ENCODE measurements at regions not wholly inside any gene's neighbourhood (a gene's known extent, or its start where the extent isn't known, plus 50 kb on each side); places are given as distances from the start of the nearest gene placed in this dataset.

GRCh38 chr16:62610291-62610690 lies 574.1 kb upstream of the CDH8 start:
- TF ChIP-seq CTCF (IDR thresholded peaks at IDR 0.05; ENCODE audit: poor library complexity) (no peak), EZH2 (IDR thresholded peaks at IDR 0.05; ENCODE audit: borderline replicate concordance) (no peak), EZH2phosphoT487 (IDR thresholded peaks at IDR 0.05; ENCODE audit: low read depth, severe bottlenecking, unreplicated experiment) (no peak)
